K562 (cell line): ENCODE measurements at regions not wholly inside any gene's neighbourhood (a gene's known extent, or its start where the extent isn't known, plus 50 kb on each side); places are given as distances from the start of the nearest gene placed in this dataset.

ENCODE experiments used
- CBFB ChIP-seq: sonication (generic); formaldehyde crosslinking; IDR thresholded peaks from 2 replicates; pipeline ENCODE4 v1.4.0; 2020; ENCODE audit warnings: mild to moderate bottlenecking, missing genetic modification reagents
- CREB3 ChIP-seq: fragments of 450-650 bp; conservative IDR thresholded peaks from 2 replicates; pipeline ENCODE4 v1.6.1; 2016; ENCODE audit warnings: missing genetic modification characterization, low read depth, mild to moderate bottlenecking, missing compliant biosample characterization, moderate library complexity
- CTBP1 ChIP-seq: fragments of 450-650 bp; IDR thresholded peaks from 2 replicates; pipeline ENCODE4 v1.6.1; 2016; ENCODE audit warnings: borderline replicate concordance
- DEAF1 ChIP-seq: fragments of 450-650 bp; formaldehyde crosslinking; IDR thresholded peaks from 2 replicates; pipeline ENCODE4 v1.4.0; 2020; ENCODE audit warnings: mild to moderate bottlenecking, moderate library complexity
- E4F1 ChIP-seq: fragments of 250-450 bp; sonication (Bioruptor Pico); IDR thresholded peaks from 2 replicates; pipeline ENCODE4 v1.5.0; 2021; ENCODE audit warnings: mild to moderate bottlenecking, borderline replicate concordance
- HINFP ChIP-seq: fragments of 450-650 bp; conservative IDR thresholded peaks from 2 replicates; pipeline ENCODE4 v1.6.1; 2016; ENCODE audit warnings: missing genetic modification characterization, low read depth, mild to moderate bottlenecking, control low read depth, missing compliant biosample characterization
- HNRNPK ChIP-seq: fragments of 200-400 bp; formaldehyde crosslinking; IDR thresholded peaks from one replicate; pipeline ENCODE4 v1.6.1; 2018; ENCODE audit warnings: mild to moderate bottlenecking, low read depth, low read length; ENCODE audit not compliant: poor library complexity, severe bottlenecking
- KLF6 ChIP-seq: fragments of 250-450 bp; sonication (Bioruptor Pico); IDR thresholded peaks from 2 replicates; pipeline ENCODE4 v1.4.0; 2020; ENCODE audit warnings: mild to moderate bottlenecking, moderate library complexity, borderline replicate concordance
- NELFE ChIP-seq: IDR thresholded peaks from 2 replicates; pipeline ENCODE4 v1.6.1; 2011; ENCODE audit warnings: mild to moderate bottlenecking; ENCODE audit not compliant: insufficient read depth, insufficient read length
- RBM14 ChIP-seq: fragments of 200-400 bp; formaldehyde crosslinking; IDR thresholded peaks from 2 replicates; pipeline ENCODE4 v1.6.1; 2018; ENCODE audit warnings: low read depth, mild to moderate bottlenecking, low read length, moderate library complexity, borderline replicate concordance; ENCODE audit not compliant: insufficient read depth
- RHOXF2B ChIP-seq: fragments of 250-450 bp; sonication (Bioruptor Pico); conservative IDR thresholded peaks from 2 replicates; pipeline ENCODE4 v1.5.1; 2021
- SRSF7 ChIP-seq: fragments of 200-400 bp; formaldehyde crosslinking; optimal IDR thresholded peaks from 2 replicates; pipeline ENCODE3; 2017; ENCODE audit warnings: mild to moderate bottlenecking, low read depth, low read length
- TCF7 ChIP-seq: sonication (generic); IDR thresholded peaks from 2 replicates; pipeline ENCODE4 v1.6.1; 2016; ENCODE audit warnings: antibody characterized with exemption, borderline replicate concordance
- VEZF1 ChIP-seq: fragments of 200-800 bp; sonication (Bioruptor generic); IDR thresholded peaks from 2 replicates; pipeline ENCODE4 v1.6.1; 2017; ENCODE audit warnings: missing genetic modification characterization, missing compliant biosample characterization
- XRCC4 ChIP-seq: IDR thresholded peaks from one replicate; pipeline ENCODE4 v1.6.1; 2011; ENCODE audit not compliant: insufficient read depth, insufficient read length; ENCODE audit errors: extremely low read depth
- YY1 ChIP-seq, 3 experiments: IDR thresholded peaks; 2 replicates each; pipeline ENCODE4 v1.6.1; 2011; ENCODE audit warnings: low read length in 2 of 3, mild to moderate bottlenecking in 2 of 3, moderate library complexity in 2 of 3, borderline replicate concordance in 1 of 3, control low read depth in 1 of 3, low read depth in 1 of 3; ENCODE audit not compliant: insufficient read depth in 3 of 3, insufficient replicate concordance in 2 of 3, control insufficient read depth in 1 of 3, insufficient read length in 1 of 3; ENCODE audit errors: extremely low read depth in 1 of 3

- no peak for TF ChIP-seq E4F1 (CRISPR knock-in tag)
- peak; percentile 35; the same call in 1 of the 2 replicates for TF ChIP-seq CREB3 (tag)
- TF ChIP-seq KLF6 (CRISPR knock-in tag), result peak; percentile 37; the same call in 1 of the 2 replicates
- no peak for TF ChIP-seq XRCC4
- TF ChIP-seq NELFE, result no peak
- TF ChIP-seq HINFP (tag), result no peak
- peak in 1 of 3 experiments; percentile 67 for TF ChIP-seq YY1 (IDR thresholded peaks at IDR 0.05; ENCODE audit: borderline replicate concordance in 1 of 3, control insufficient read depth in 1 of 3, extremely low read depth in 1 of 3, insufficient read depth in 3 of 3, insufficient read length in 1 of 3, insufficient replicate concordance in 2 of 3, low read depth in 1 of 3, low read length in 2 of 3)
- no peak for TF ChIP-seq TCF7
- no peak for TF ChIP-seq HNRNPK
- TF ChIP-seq VEZF1 (CRISPR knock-in tag), result peak; percentile 47
- no peak for TF ChIP-seq CTBP1
- no peak for TF ChIP-seq RHOXF2B (CRISPR knock-in tag)
- TF ChIP-seq DEAF1 (CRISPR knock-in tag), result no peak
- TF ChIP-seq RBM14, result no peak
- no peak for TF ChIP-seq CBFB (CRISPR knock-in tag)
- TF ChIP-seq SRSF7, result no peak
Measured at GRCh38 chr7:32680259-32681173, 185.2 kb downstream of the AVL9 start (continued).
